Mesodermal cell (in vitro differentiated cells): ENCODE measurements at regions not wholly inside any gene's neighbourhood (a gene's known extent, or its start where the extent isn't known, plus 50 kb on each side); places are given as distances from the start of the nearest gene placed in this dataset.

ENCODE experiments used
- H3K27ac ChIP-seq: 2 replicates; pipeline ENCODE4 v1.7.0; 2013; ENCODE audit warnings: mild to moderate bottlenecking, low read depth, low read length, moderate library complexity; ENCODE audit not compliant: severe bottlenecking
- H3K36me3 ChIP-seq: 2 replicates; pipeline ENCODE4 v1.7.1; 2013; ENCODE audit warnings: mild to moderate bottlenecking, low read length, moderate library complexity; ENCODE audit not compliant: control insufficient read depth, insufficient read depth
- H3K4me1 ChIP-seq: one replicate; pipeline ENCODE4 v1.7.1; 2013; ENCODE audit warnings: mild to moderate bottlenecking, low read length; ENCODE audit not compliant: insufficient read depth, control insufficient read depth, poor library complexity, severe bottlenecking
- H3K4me3 ChIP-seq: 2 replicates; pipeline ENCODE4 v1.7.0; 2013; ENCODE audit warnings: low read length, control low read depth, mild to moderate bottlenecking; ENCODE audit not compliant: insufficient read depth, poor library complexity, severe bottlenecking; ENCODE audit errors: extremely low read depth
- H3K9me3 ChIP-seq: 2 replicates; pipeline ENCODE4 v1.7.1; 2013; ENCODE audit warnings: mild to moderate bottlenecking, low read length, moderate library complexity; ENCODE audit not compliant: control insufficient read depth
- WGBS, 2 experiments: methylation state at CpG; one replicate each; pipeline ENCODE4 v1.1.5; 2013; ENCODE audit warnings: missing lambda C conversion rate in 2 of 2; ENCODE audit not compliant: insufficient coverage in 2 of 2; 5-methylcytosine and 5-hydroxymethylcytosine counted together

GRCh38 chr2:153027533-153027932 lies 309.1 kb downstream of the ARL6IP6 start:
- Histone ChIP-seq H3K4me3 (no peak overlapping the region), H3K36me3 (no peaks in the 10 kb centered on the region), H3K9me3 (no peaks in the 10 kb centered on the region), H3K27ac (no peak overlapping the region), H3K4me1 (no peaks in the 10 kb centered on the region)
- no CpG with 5 or more reads among the region's 1 CpG for WGBS, 2 experiments

GRCh38 chr2:153020201-153020600 lies 301.8 kb downstream of the ARL6IP6 start:
- H3K9me3 ChIP-seq: peaks cover 3% of the 10 kb centered on the region
- H3K4me3 ChIP-seq: no peak overlapping the region
- H3K36me3 ChIP-seq: no peaks in the 10 kb centered on the region
- H3K4me1 ChIP-seq: no peaks in the 10 kb centered on the region
- no peak overlapping the region for H3K27ac ChIP-seq
- 87 to 92% methylated on average over 2 of the region's 2 CpGs for WGBS, 2 experiments

GRCh38 chr2:153005071-153005730 lies 286.8 kb downstream of the ARL6IP6 start:
- Histone ChIP-seq H3K36me3 (no peaks in the 10 kb centered on the region), H3K9me3 (no peaks in the 10 kb centered on the region), H3K4me3 (no peak overlapping the region), H3K27ac (no peak overlapping the region), H3K4me1 (no peaks in the 10 kb centered on the region)
- 100% methylated on average over 1 to 3 of the region's 5 CpGs for WGBS, 2 experiments

GRCh38 chr2:153004627-153005026 lies 286.2 kb downstream of the ARL6IP6 start:
- Histone ChIP-seq H3K4me3 (no peak overlapping the region), H3K36me3 (no peaks in the 10 kb centered on the region), H3K9me3 (no peaks in the 10 kb centered on the region), H3K4me1 (no peaks in the 10 kb centered on the region), H3K27ac (no peak overlapping the region)
- WGBS, 2 experiments: 79 to 94% methylated on average over 2 of the region's 3 CpGs

- Histone ChIP-seq H3K4me3 (no peak overlapping the region), H3K9me3 (peaks cover 16% of the 10 kb centered on the region), H3K27ac (no peak overlapping the region), H3K36me3 (no peaks in the 10 kb centered on the region), H3K4me1 (no peaks in the 10 kb centered on the region)
- no CpG with 5 or more reads among the region's 1 CpG for WGBS, 2 experiments
Measured at GRCh38 chr2:152974146-152974545, 255.7 kb downstream of the ARL6IP6 start.

GRCh38 chr2:152971685-152972084 lies 253.3 kb downstream of the ARL6IP6 start:
- Histone ChIP-seq H3K36me3 (no peaks in the 10 kb centered on the region), H3K9me3 (peaks cover 20% of the 10 kb centered on the region), H3K4me1 (no peaks in the 10 kb centered on the region), H3K27ac (no peak overlapping the region), H3K4me3 (no peak overlapping the region)
- WGBS, 2 experiments: no CpG with 5 or more reads among the region's 1 CpG

- no peak overlapping the region for H3K4me3 ChIP-seq
- H3K27ac ChIP-seq: no peak overlapping the region
- H3K4me1 ChIP-seq: no peaks in the 10 kb centered on the region
- no peaks in the 10 kb centered on the region for H3K9me3 ChIP-seq
- no peaks in the 10 kb centered on the region for H3K36me3 ChIP-seq
- 100% methylated on average over 1 of the region's 2 CpGs; no CpG with 5 or more reads in 1 of the 2 experiments for WGBS, 2 experiments
Measured at GRCh38 chr2:152962446-152962845, 244.0 kb downstream of the ARL6IP6 start.

GRCh38 chr2:152961351-152961750 lies 242.9 kb downstream of the ARL6IP6 start:
- Histone ChIP-seq H3K9me3 (no peaks in the 10 kb centered on the region), H3K4me1 (no peaks in the 10 kb centered on the region), H3K4me3 (no peak overlapping the region), H3K27ac (no peak overlapping the region), H3K36me3 (no peaks in the 10 kb centered on the region)
- no CpG with 5 or more reads among the region's 4 CpGs for WGBS, 2 experiments

- Histone ChIP-seq H3K4me1 (no peaks in the 10 kb centered on the region), H3K27ac (no peak overlapping the region), H3K36me3 (no peaks in the 10 kb centered on the region), H3K4me3 (no peak overlapping the region), H3K9me3 (no peaks in the 10 kb centered on the region)
- WGBS, 2 experiments: 49 to 63% methylated on average over 2 of the region's 2 CpGs
Measured at GRCh38 chr2:152950126-152950525, 231.7 kb downstream of the ARL6IP6 start.

GRCh38 chr2:152944099-152944498 lies 225.7 kb downstream of the ARL6IP6 start:
- Histone ChIP-seq H3K27ac (no peak overlapping the region), H3K36me3 (no peaks in the 10 kb centered on the region), H3K4me1 (no peaks in the 10 kb centered on the region), H3K4me3 (no peak overlapping the region), H3K9me3 (no peaks in the 10 kb centered on the region)
- 86 to 100% methylated on average over 1 of the region's 2 CpGs for WGBS, 2 experiments

GRCh38 chr2:152942940-152943440 lies 224.6 kb downstream of the ARL6IP6 start:
- H3K27ac ChIP-seq: no peak overlapping the region
- no peak overlapping the region for H3K4me3 ChIP-seq
- no peaks in the 10 kb centered on the region for H3K4me1 ChIP-seq
- peaks cover under 1% of the 10 kb centered on the region for H3K9me3 ChIP-seq
- H3K36me3 ChIP-seq: no peaks in the 10 kb centered on the region
- WGBS, 2 experiments: 83% methylated on average over 2 of the region's 3 CpGs; no CpG with 5 or more reads in 1 of the 2 experiments
